Stimulated activated CD4-positive, alpha-beta T cell treated with anti-CD3 and anti-CD28 coated beads, TNF-alpha, amount 100 ng/mL, for 48 hours (primary cell): ENCODE measurements at regions not wholly inside any gene's neighbourhood (a gene's known extent, or its start where the extent isn't known, plus 50 kb on each side); places are given as distances from the start of the nearest gene placed in this dataset.

Experiments
- DNase-seq, 3 donors: peaks; one replicate each; pipeline ENCODE4 v3.0.0-alpha.2; 2020; ENCODE audit warnings: low read depth in 3 of 3

GRCh38 chr4:27184508-27185155 is 324.0 kb downstream of the STIM2 start:
- DNase-seq = no peak

GRCh38 chr4:27186710-27187109 is 326.1 kb downstream of the STIM2 start:
- DNase-seq = no peak

- DNase-seq = no peak
Observed at GRCh38 chr4:27187786-27188185, 327.1 kb downstream of the STIM2 start.

- no peak for DNase-seq
Observed at GRCh38 chr4:27189683-27190082, 329.0 kb downstream of the STIM2 start.

GRCh38 chr4:27191592-27191991 is 331.0 kb downstream of the STIM2 start:
- DNase-seq = no peak

GRCh38 chr4:27194599-27195176 is 334.0 kb downstream of the STIM2 start:
- DNase-seq = no peak

- no peak for DNase-seq
Observed at GRCh38 chr4:27198246-27198645, 337.6 kb downstream of the STIM2 start.

- no peak for DNase-seq
Observed at GRCh38 chr4:27198971-27199370, 338.3 kb downstream of the STIM2 start.

- no peak for DNase-seq
Observed at GRCh38 chr4:27206009-27206408, 345.4 kb downstream of the STIM2 start.

GRCh38 chr4:27210956-27211355 is 350.3 kb downstream of the STIM2 start:
- no peak for DNase-seq

- no peak for DNase-seq
Observed at GRCh38 chr4:27214010-27214409, 353.4 kb downstream of the STIM2 start.

- no peak for DNase-seq
Observed at GRCh38 chr4:27215220-27215826, 354.7 kb downstream of the STIM2 start.

GRCh38 chr4:27217261-27217769 is 356.7 kb downstream of the STIM2 start:
- no peak for DNase-seq

GRCh38 chr4:27218013-27218412 is 357.4 kb downstream of the STIM2 start:
- no peak for DNase-seq

- no peak for DNase-seq
Observed at GRCh38 chr4:27223326-27223725, 362.7 kb downstream of the STIM2 start.

GRCh38 chr4:27233531-27233930 is 372.9 kb downstream of the STIM2 start:
- DNase-seq = no peak

GRCh38 chr4:27234306-27234899 is 373.8 kb downstream of the STIM2 start:
- no peak for DNase-seq

- no peak for DNase-seq
Observed at GRCh38 chr4:27239641-27240040, 379.0 kb downstream of the STIM2 start.

- DNase-seq = no peak
Observed at GRCh38 chr4:27242217-27242616, 381.6 kb downstream of the STIM2 start.

- no peak for DNase-seq
Observed at GRCh38 chr4:27245216-27245615, 384.6 kb downstream of the STIM2 start.

GRCh38 chr4:27248829-27249228 is 388.2 kb downstream of the STIM2 start:
- no peak for DNase-seq

GRCh38 chr4:27251771-27252170 is 391.1 kb downstream of the STIM2 start:
- no peak for DNase-seq
